Motor neuron (in vitro differentiated cells): ENCODE measurements at regions not wholly inside any gene's neighbourhood (a gene's known extent, or its start where the extent isn't known, plus 50 kb on each side); places are given as distances from the start of the nearest gene placed in this dataset.

Experiments
- ATAC-seq, 8 experiments: fragments of 200-7000 bp; cut with Tn5 transposase; replicated peaks in 6 of 8; 2 replicates each; pipeline ENCODE4 v1.8.0; 2021; ENCODE audit warnings: mild to moderate bottlenecking in 8 of 8, moderate library complexity in 8 of 8
- H3K27ac ChIP-seq, 2 donors: fragments of 250-450 bp; sonication (Bioruptor Pico); 2 replicates each; pipeline ENCODE4 v1.9.0; 2021; ENCODE audit warnings: antibody characterized with exemption in 2 of 2, mild to moderate bottlenecking in 2 of 2, moderate library complexity in 1 of 2
- H3K4me1 ChIP-seq, 2 donors: fragments of 250-450 bp; sonication (Bioruptor Pico); replicated peaks in 1 of 2; 2 replicates each; pipeline ENCODE4 v1.6.1; 2021; ENCODE audit warnings: antibody characterized with exemption in 2 of 2, mild to moderate bottlenecking in 2 of 2, moderate library complexity in 1 of 2
- H3K4me3 ChIP-seq, 5 donors: fragments of 250-450 bp; sonication (Bioruptor Pico); 2 replicates each; pipeline ENCODE4 v1.9.0; 2021; ENCODE audit warnings: antibody characterized with exemption in 5 of 5, mild to moderate bottlenecking in 5 of 5, moderate library complexity in 4 of 5
- WGBS, 10 experiments: fragments of 450-650 bp; shearing (Covaris generic); methylation state at CpG; one replicate each; pipeline ENCODE4 v1.0.0; 2022; 5-methylcytosine and 5-hydroxymethylcytosine counted together
- in situ Hi-C, 9 experiments: fragments of 400-800 bp; cut with MboI; loops; one replicate each; pipeline ENCODE4 v1.15.0; 2021; ENCODE audit warnings: low sequenced_read_pairs in 9 of 9, low pct_unique_long_range_greater_than_20kb in 2 of 9; ENCODE audit not compliant: unreplicated experiment in 9 of 9

GRCh38 chr13:33996636-33997035, 178.7 kb downstream of the RFC3 start:
- ATAC-seq, result no peak
- Histone ChIP-seq H3K4me3 (no peak overlapping the region), H3K27ac (no peak overlapping the region), H3K4me1 (peaks cover 0 to 4% of the 10 kb centered on the region in 2 donors)
- in situ Hi-C loops, result no loop called here
- WGBS, 10 experiments, result 79 to 100% (median 96%) methylated on average over 1 to 6 of the region's 7 CpGs; no CpG with 5 or more reads in 3 of the 10 experiments

GRCh38 chr13:33997574-33997973, 179.6 kb downstream of the RFC3 start:
- ATAC-seq, result no peak
- Histone ChIP-seq H3K4me1 (peaks cover 0 to 4% of the 10 kb centered on the region in 2 donors), H3K4me3 (no peak overlapping the region), H3K27ac (no peak overlapping the region)
- in situ Hi-C loops, result no loop called here
- WGBS, 10 experiments, result 83 to 100% (median 90%) methylated on average over 1 to 3 of the region's 3 CpGs; no CpG with 5 or more reads in 5 of the 10 experiments

- peak; percentile 35 to 82 (median 44) for ATAC-seq
- in situ Hi-C loops, result no loop called here
- Histone ChIP-seq H3K4me1 (peaks cover 0 to 4% of the 10 kb centered on the region in 2 donors), H3K4me3 (no peak overlapping the region), H3K27ac (no peak overlapping the region)
- 15 to 80% (median 36%) methylated on average over 1 to 5 of the region's 6 CpGs for WGBS, 10 experiments
These were observed 182.1 kb downstream of the RFC3 start for GRCh38 chr13:33999811-34000605.

- in situ Hi-C loops, result no loop called here
- peak in 1 of 8 experiments; percentile 17 for ATAC-seq
- peaks cover 0 to 4% of the 10 kb centered on the region in 2 donors for H3K4me1 ChIP-seq
- H3K4me3 ChIP-seq, result no peak overlapping the region
- H3K27ac ChIP-seq, result no peak overlapping the region
These were observed 183.0 kb downstream of the RFC3 start for GRCh38 chr13:34000955-34001354.

GRCh38 chr13:34001389-34001788, 183.4 kb downstream of the RFC3 start:
- in situ Hi-C loops, result no loop called here
- Histone ChIP-seq H3K4me1 (peaks cover 0 to 4% of the 10 kb centered on the region in 2 donors), H3K27ac (no peak overlapping the region), H3K4me3 (no peak overlapping the region)
- 67 to 100% (median 83%) methylated on average over 1 to 4 of the region's 4 CpGs; no CpG with 5 or more reads in 5 of the 10 experiments for WGBS, 10 experiments
- no peak for ATAC-seq

- ATAC-seq, result no peak
- WGBS, 10 experiments, result 50 to 100% (median 82%) methylated on average over 1 of the region's 1 CpG; no CpG with 5 or more reads in 3 of the 10 experiments
- no peak overlapping the region for H3K4me3 ChIP-seq
- peaks cover 0 to 4% of the 10 kb centered on the region in 2 donors for H3K4me1 ChIP-seq
- no peak overlapping the region for H3K27ac ChIP-seq
- in situ Hi-C loops, result no loop called here
These were observed 184.2 kb downstream of the RFC3 start for GRCh38 chr13:34002141-34002540.

GRCh38 chr13:34002924-34003323, 185.0 kb downstream of the RFC3 start:
- WGBS, 10 experiments, result 89 to 100% (median 100%) methylated on average over 1 to 4 of the region's 4 CpGs; no CpG with 5 or more reads in 3 of the 10 experiments
- no peak overlapping the region for H3K27ac ChIP-seq
- peak in 5 of 8 experiments; percentile 14 to 71 (median 55) for ATAC-seq
- H3K4me3 ChIP-seq, result no peak overlapping the region
- peaks cover 0 to 4% of the 10 kb centered on the region in 2 donors for H3K4me1 ChIP-seq
- in situ Hi-C loops, result no loop called here

- Histone ChIP-seq H3K27ac (no peak overlapping the region), H3K4me3 (no peak overlapping the region), H3K4me1 (peaks cover 0 to 4% of the 10 kb centered on the region in 2 donors)
- WGBS, 10 experiments, result 20 to 78% (median 51%) methylated on average over 2 to 4 of the region's 4 CpGs
- in situ Hi-C loops, result no loop called here
- ATAC-seq, result no peak
These were observed 185.7 kb downstream of the RFC3 start for GRCh38 chr13:34003656-34004055.

- no peak overlapping the region for H3K4me3 ChIP-seq
- H3K4me1 ChIP-seq, result peaks cover 0 to 3% of the 10 kb centered on the region in 2 donors
- in situ Hi-C loops, result no loop called here
- H3K27ac ChIP-seq, result no peak overlapping the region
- no peak for ATAC-seq
- 38 to 100% (median 86%) methylated on average over 1 to 11 of the region's 14 CpGs; no CpG with 5 or more reads in 2 of the 10 experiments for whole genome bisulfite sequencing, 10 experiments
These were observed 186.7 kb downstream of the RFC3 start for GRCh38 chr13:34004676-34005075.

GRCh38 chr13:34006011-34006410, 188.1 kb downstream of the RFC3 start:
- in situ Hi-C loops, result no loop called here
- no peak for ATAC-seq
- Histone ChIP-seq H3K4me1 (peaks cover 0 to 6% of the 10 kb centered on the region in 2 donors), H3K27ac (no peak overlapping the region), H3K4me3 (no peak overlapping the region)
- 40 to 100% (median 92%) methylated on average over 1 to 2 of the region's 2 CpGs; no CpG with 5 or more reads in 1 of the 10 experiments for WGBS, 10 experiments

- WGBS, 10 experiments, result 0 to 92% (median 75%) methylated on average over 2 to 9 of the region's 11 CpGs; no CpG with 5 or more reads in 2 of the 10 experiments
- Histone ChIP-seq H3K4me1 (peaks cover 0 to 7% of the 10 kb centered on the region in 2 donors), H3K27ac (no peak overlapping the region), H3K4me3 (no peak overlapping the region)
- in situ Hi-C loops, result no loop called here
- peak in 3 of 8 experiments; percentile 18 to 55 (median 52) for ATAC-seq
These were observed 193.7 kb downstream of the RFC3 start for GRCh38 chr13:34011552-34012085.

- ATAC-seq, result no peak
- 13 to 100% (median 63%) methylated on average over 1 to 2 of the region's 2 CpGs; no CpG with 5 or more reads in 1 of the 10 experiments for WGBS, 10 experiments
- in situ Hi-C loops, result no loop called here
- Histone ChIP-seq H3K4me1 (peaks cover 0 to 7% of the 10 kb centered on the region in 2 donors), H3K4me3 (no peak overlapping the region), H3K27ac (no peak overlapping the region)
These were observed 194.4 kb downstream of the RFC3 start for GRCh38 chr13:34012382-34012781.

- 47 to 100% (median 94%) methylated on average over 1 to 6 of the region's 6 CpGs; no CpG with 5 or more reads in 1 of the 10 experiments for WGBS, 10 experiments
- no peak for ATAC-seq
- H3K4me3 ChIP-seq, result no peak overlapping the region
These were observed 195.1 kb downstream of the RFC3 start for GRCh38 chr13:34013061-34013460.

More at GRCh38 chr13:34013061-34013460, 195.1 kb downstream of the RFC3 start:
- Histone ChIP-seq H3K4me1 (peaks cover 0 to 7% of the 10 kb centered on the region in 2 donors), H3K27ac (no peak overlapping the region)
- in situ Hi-C loops, result no loop called here
